Transverse colon (tissue), 4 donors: ENCODE measurements at regions not wholly inside any gene's neighbourhood (a gene's known extent, or its start where the extent isn't known, plus 50 kb on each side); places are given as distances from the start of the nearest gene placed in this dataset.

ENCODE experiments used
- EP300 ChIP-seq: sonication (generic); formaldehyde crosslinking; IDR thresholded peaks from one replicate; pipeline ENCODE4 v1.6.1; 2017; ENCODE audit warnings: antibody characterized with exemption, low read depth
- POLR2A ChIP-seq: fragments of 450-650 bp; IDR thresholded peaks from one replicate; pipeline ENCODE4 v1.6.1; 2016; ENCODE audit warnings: antibody characterized with exemption, mild to moderate bottlenecking, moderate library complexity
- POLR2AphosphoS5 ChIP-seq, 3 donors: sonication (generic); formaldehyde crosslinking; IDR thresholded peaks; one replicate each; pipeline ENCODE4 v1.6.1; 2016; ENCODE audit warnings: antibody characterized with exemption in 3 of 3
- TF ChIP-seq, protein P1 (sequence below), 5 experiments: fragments of 200-600 bp in 3 of 5; fragments of 450-650 bp in 2 of 5; sonication (generic) in 3 of 5; IDR thresholded peaks; 1 replicate in 2 of 5; 2 replicates in 3 of 5; pipeline ENCODE4 v1.5.1; 2016 to 2017; ENCODE audit warnings: antibody characterized with exemption in 5 of 5, inconsistent platforms in 3 of 5, mild to moderate bottlenecking in 2 of 5, moderate library complexity in 1 of 5

- TF ChIP-seq, protein P1, sequence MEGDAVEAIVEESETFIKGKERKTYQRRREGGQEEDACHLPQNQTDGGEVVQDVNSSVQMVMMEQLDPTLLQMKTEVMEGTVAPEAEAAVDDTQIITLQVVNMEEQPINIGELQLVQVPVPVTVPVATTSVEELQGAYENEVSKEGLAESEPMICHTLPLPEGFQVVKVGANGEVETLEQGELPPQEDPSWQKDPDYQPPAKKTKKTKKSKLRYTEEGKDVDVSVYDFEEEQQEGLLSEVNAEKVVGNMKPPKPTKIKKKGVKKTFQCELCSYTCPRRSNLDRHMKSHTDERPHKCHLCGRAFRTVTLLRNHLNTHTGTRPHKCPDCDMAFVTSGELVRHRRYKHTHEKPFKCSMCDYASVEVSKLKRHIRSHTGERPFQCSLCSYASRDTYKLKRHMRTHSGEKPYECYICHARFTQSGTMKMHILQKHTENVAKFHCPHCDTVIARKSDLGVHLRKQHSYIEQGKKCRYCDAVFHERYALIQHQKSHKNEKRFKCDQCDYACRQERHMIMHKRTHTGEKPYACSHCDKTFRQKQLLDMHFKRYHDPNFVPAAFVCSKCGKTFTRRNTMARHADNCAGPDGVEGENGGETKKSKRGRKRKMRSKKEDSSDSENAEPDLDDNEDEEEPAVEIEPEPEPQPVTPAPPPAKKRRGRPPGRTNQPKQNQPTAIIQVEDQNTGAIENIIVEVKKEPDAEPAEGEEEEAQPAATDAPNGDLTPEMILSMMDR (IDR thresholded peaks at IDR 0.05) = no peak
- TF ChIP-seq EP300 (no peak), POLR2A (no peak), POLR2AphosphoS5 (IDR thresholded peaks at IDR 0.05) (no peak)
Measured at GRCh38 chr4:33543941-33544450, 2700.3 kb downstream of the ARAP2 start.
